HFFc6 (cell line): ENCODE measurements at regions not wholly inside any gene's neighbourhood (a gene's known extent, or its start where the extent isn't known, plus 50 kb on each side); places are given as distances from the start of the nearest gene placed in this dataset.

ENCODE experiments used
- DNase-seq: peaks from one replicate; pipeline ENCODE4 v3.0.0-alpha.2; 2018
- H3K27ac Mint-ChIP-seq: 2 replicates; pipeline ENCODE4 v1.8.0; 2020; ENCODE audit warnings: mild to moderate bottlenecking, mixed read lengths
- H3K27me3 Mint-ChIP-seq: 2 replicates; pipeline ENCODE4 v1.8.0; 2021; ENCODE audit warnings: mild to moderate bottlenecking, moderate library complexity, mixed read lengths; ENCODE audit not compliant: insufficient read depth
- H3K36me3 Mint-ChIP-seq: 2 replicates; pipeline ENCODE4 v1.8.0; 2021; ENCODE audit warnings: low read depth, mixed read lengths
- H3K4me1 Mint-ChIP-seq: 2 replicates; pipeline ENCODE4 v1.8.0; 2020; ENCODE audit warnings: low read depth, mixed read lengths
- H3K4me3 Mint-ChIP-seq: 2 replicates; pipeline ENCODE4 v1.8.0; 2020; ENCODE audit warnings: mild to moderate bottlenecking, moderate library complexity, mixed read lengths
- H3K9me3 Mint-ChIP-seq: 2 replicates; pipeline ENCODE4 v1.8.0; 2020; ENCODE audit warnings: mild to moderate bottlenecking, mixed read lengths
- TF ChIP-seq, protein P1 (sequence below): fragments of 200-600 bp; sonication (generic); IDR thresholded peaks from 2 replicates; pipeline ENCODE4 v1.5.0; 2021; ENCODE audit warnings: antibody characterized with exemption, mild to moderate bottlenecking

DNA sequence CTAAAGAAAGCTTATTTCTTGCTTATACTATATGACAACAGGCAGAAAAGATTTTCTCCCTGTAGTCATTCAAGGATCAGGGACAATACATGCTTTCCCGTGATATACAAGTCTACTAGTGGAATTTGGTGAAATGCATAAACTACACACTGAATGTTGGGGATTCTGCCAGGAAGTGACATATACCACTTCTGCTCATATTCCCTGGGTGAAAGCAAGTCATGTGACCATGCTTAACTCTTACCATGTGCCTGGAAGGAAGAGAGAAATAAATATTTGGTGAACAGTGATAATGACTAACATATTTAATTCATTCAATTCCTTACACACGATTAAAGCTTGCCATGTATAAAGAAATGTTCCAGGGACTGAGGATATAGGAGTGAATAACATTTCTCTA is 534.6 kb downstream of the PPARGC1A start:
- no peaks in the 10 kb centered on the region for H3K4me1 Mint-ChIP-seq
- no peaks in the 10 kb centered on the region for H3K36me3 Mint-ChIP-seq
- no peak overlapping the region for H3K27ac Mint-ChIP-seq
- DNase-seq: no peak
- no peak overlapping the region for H3K4me3 Mint-ChIP-seq
- TF ChIP-seq, protein P1, sequence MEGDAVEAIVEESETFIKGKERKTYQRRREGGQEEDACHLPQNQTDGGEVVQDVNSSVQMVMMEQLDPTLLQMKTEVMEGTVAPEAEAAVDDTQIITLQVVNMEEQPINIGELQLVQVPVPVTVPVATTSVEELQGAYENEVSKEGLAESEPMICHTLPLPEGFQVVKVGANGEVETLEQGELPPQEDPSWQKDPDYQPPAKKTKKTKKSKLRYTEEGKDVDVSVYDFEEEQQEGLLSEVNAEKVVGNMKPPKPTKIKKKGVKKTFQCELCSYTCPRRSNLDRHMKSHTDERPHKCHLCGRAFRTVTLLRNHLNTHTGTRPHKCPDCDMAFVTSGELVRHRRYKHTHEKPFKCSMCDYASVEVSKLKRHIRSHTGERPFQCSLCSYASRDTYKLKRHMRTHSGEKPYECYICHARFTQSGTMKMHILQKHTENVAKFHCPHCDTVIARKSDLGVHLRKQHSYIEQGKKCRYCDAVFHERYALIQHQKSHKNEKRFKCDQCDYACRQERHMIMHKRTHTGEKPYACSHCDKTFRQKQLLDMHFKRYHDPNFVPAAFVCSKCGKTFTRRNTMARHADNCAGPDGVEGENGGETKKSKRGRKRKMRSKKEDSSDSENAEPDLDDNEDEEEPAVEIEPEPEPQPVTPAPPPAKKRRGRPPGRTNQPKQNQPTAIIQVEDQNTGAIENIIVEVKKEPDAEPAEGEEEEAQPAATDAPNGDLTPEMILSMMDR: no peak
- peaks cover 36% of the 10 kb centered on the region for H3K9me3 Mint-ChIP-seq
- H3K27me3 Mint-ChIP-seq: no peaks in the 10 kb centered on the region

DNA sequence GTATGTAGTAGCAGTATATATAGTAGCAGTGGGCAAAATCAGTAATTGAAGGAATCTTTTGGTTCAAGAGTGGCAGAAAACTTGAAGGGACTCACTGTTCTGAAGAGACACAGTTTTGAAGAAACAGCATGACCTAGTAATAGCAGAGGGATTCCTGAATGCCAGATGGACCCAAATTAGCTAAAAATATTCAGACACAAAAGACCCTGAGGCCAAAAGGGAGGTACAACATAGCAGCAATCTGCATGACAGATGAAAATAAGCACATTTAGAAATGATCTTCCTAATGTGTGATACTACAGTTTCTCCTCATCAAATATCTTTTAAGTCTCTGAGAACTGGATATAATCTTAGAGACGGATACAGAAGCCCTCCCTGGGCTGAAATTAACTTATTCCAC is 536.6 kb downstream of the PPARGC1A start:
- TF ChIP-seq, protein P1: no peak
- Mint-ChIP-seq H3K9me3 (peaks cover 36% of the 10 kb centered on the region), H3K4me3 (no peak overlapping the region), H3K4me1 (no peaks in the 10 kb centered on the region), H3K27ac (no peak overlapping the region), H3K36me3 (no peaks in the 10 kb centered on the region), H3K27me3 (no peaks in the 10 kb centered on the region)
- no peak for DNase-seq

DNA sequence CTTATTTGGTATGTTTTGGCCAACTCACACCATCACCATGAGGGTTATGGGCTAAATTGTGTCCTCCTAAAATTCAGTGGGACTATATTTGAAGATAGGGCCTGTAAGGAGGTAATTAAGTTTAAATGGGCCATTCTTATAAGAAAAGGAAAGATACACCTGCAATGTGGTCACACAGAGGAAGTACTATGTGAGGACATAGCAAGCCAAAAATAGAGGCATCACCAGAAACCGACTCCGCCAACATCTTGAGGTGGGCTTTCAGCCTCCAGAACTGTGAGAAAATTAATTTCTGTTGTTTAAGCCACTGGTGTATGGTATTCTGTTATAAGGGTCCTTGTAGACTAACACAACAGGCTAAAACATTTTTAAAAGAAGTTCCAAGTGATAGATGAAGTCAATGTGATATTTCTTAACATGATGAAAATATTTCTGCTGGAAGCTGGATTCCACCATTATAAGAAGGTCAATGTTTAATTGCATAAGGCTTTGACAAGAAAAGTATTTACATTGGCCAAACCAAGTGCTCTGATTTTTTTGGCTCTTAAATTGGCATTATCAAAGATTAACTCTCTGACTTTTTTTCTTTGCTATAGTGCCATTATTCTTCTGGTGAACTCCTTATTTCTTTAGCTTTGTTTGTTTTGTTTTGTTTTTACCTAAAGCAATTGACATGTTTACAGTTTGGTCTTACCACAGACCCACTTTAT is 540.9 kb downstream of the PPARGC1A start:
- Mint-ChIP-seq H3K4me3 (no peak overlapping the region), H3K27ac (no peak overlapping the region), H3K36me3 (no peaks in the 10 kb centered on the region), H3K9me3 (peaks cover 41% of the 10 kb centered on the region), H3K4me1 (no peaks in the 10 kb centered on the region), H3K27me3 (no peaks in the 10 kb centered on the region)
- no peak for DNase-seq
- TF ChIP-seq, protein P1: no peak

DNA sequence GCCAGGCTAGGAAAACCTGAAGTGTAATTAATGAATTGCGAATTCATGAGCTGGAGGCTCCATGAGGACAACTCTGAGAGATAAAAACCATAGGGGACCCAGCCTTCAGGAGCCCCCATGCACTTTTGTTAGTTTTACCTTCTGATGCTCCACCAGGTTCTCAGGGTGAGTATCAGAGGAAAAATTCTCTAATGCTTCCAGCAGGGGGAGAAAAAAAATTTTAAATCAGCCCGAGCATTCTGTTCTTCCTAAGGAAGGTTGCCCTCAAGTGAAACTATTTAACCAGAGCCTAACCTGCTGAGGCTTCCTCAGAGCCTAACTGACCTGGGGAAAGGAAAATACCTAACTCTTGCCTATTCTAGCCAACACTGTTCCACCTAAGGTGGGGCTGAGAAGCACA is 552.6 kb downstream of the PPARGC1A start:
- Mint-ChIP-seq H3K4me1 (no peaks in the 10 kb centered on the region), H3K9me3 (peaks cover 41% of the 10 kb centered on the region), H3K27me3 (no peaks in the 10 kb centered on the region), H3K4me3 (no peak overlapping the region), H3K36me3 (no peaks in the 10 kb centered on the region), H3K27ac (no peak overlapping the region)
- DNase-seq: no peak
- TF ChIP-seq, protein P1: no peak

DNA sequence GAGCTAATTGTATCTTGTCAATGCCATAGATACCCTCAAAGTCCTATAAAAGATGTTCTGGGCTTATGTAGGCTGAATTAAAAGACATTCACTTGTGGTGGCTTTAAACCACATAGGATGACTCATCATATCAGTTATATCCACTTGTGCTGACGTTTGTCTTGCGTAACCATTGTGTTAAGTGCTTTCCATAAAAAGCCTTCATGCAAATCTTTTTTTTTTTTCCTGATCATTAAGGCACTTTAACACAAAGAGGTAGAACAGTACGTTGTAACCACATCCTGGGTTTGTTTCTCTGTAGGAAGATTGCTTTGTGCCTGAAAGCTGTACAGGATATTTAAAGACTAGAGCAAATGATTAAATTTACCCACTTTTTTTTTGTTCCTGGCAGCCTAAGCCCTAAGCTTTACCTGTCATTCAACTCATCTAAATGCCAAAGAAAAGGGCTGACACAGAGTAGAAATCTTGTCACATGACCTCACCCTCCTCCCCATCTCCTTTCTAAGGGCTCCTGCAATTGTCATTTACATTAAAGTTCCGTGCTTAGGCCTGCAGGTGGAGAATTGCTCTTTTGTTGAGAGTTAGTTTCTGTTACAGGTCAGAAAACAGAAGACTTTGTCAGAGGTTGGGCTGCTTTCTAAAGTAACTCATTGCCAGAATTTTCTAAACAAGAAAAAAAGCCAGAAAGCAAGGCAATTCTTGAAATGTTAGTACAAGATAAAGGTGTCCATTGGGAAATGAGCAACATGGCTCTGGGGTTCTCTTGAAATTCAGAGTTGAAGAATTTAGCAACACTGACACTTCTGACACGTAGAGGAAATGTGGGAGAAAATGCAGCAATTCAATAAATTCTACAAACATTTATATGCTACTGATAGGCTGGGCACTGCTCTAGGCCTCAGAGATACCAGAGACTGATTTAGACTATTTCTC is 555.6 kb downstream of the PPARGC1A start:
- TF ChIP-seq, protein P1: no peak
- H3K27me3 Mint-ChIP-seq: no peaks in the 10 kb centered on the region
- no peak overlapping the region for H3K4me3 Mint-ChIP-seq
- no peaks in the 10 kb centered on the region for H3K4me1 Mint-ChIP-seq
- DNase-seq: no peak
- H3K9me3 Mint-ChIP-seq: peaks cover 37% of the 10 kb centered on the region
- H3K27ac Mint-ChIP-seq: no peak overlapping the region
- H3K36me3 Mint-ChIP-seq: no peaks in the 10 kb centered on the region
